ENCODE measurements at regions not wholly inside any gene's neighbourhood (a gene's known extent, or its start where the extent isn't known, plus 50 kb on each side); places are given as distances from the start of the nearest gene placed in this dataset.

DNA sequence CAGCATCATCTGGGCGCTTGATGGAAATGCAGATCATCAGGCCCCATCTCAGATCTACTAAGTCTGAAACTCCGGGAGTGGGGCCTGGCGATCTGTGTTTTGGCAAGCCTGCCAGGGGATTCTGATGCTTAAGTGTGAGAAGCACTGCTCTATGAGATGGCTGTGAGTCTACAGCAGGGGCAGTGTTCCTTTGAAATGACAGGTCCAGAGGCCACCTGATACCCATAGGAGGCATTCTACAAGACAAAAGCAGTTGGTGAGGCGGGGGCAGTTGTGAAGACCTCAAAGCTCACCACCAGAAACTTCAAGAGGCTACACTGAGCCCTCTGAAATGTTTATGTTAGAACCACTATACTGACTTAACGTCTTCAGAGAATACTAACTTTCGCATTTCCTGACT lies 86.9 kb upstream of the SPATA31D4 start:
- WGBS (ENCODE audit: insufficient coverage, low coverage, missing lambda C conversion rate) = 3% methylated on average over 5 of the region's 6 CpGs
- no peak overlapping the region for H3K4me3 ChIP-seq
- FAIRE-seq = no peak
- intact Hi-C loops (cut with micrococcal nuclease) (no loop called here), in situ Hi-C loops (cut with MboI) (no loop called here)
- no peaks in the 10 kb centered on the region for H3K9me3 ChIP-seq (replicated peaks; ENCODE audit: control insufficient read depth, insufficient read depth, low read depth, low read length)
- H3K79me2 ChIP-seq (ENCODE audit: control insufficient read depth, insufficient read depth, low read length) = no peaks in the 10 kb centered on the region
- H3K36me3 ChIP-seq (ENCODE audit: control insufficient read depth, insufficient read depth, low read length) = no peaks in the 10 kb centered on the region
- DNase-seq (ENCODE audit: extremely low read depth in 1 of 4, low spot score in 3 of 4) = no peak
- no peaks in the 10 kb centered on the region for H4K20me1 ChIP-seq (replicated peaks; ENCODE audit: control insufficient read depth, insufficient read depth, low read length)
- BruUV-seq (replicated peaks) = no TSS peak
- no peak overlapping the region for H3K4me2 ChIP-seq (ENCODE audit: insufficient read depth, low read length)
- no peaks in the 10 kb centered on the region for H3K4me1 ChIP-seq (replicated peaks in 1 of 2; ENCODE audit: control insufficient read depth in 2 of 2, insufficient read depth in 2 of 2, low read length in 2 of 2)
- ChIA-PET CTCF (ENCODE audit: low intra/inter-chr PET ratio) (no interaction called here), POLR2A (interaction anchor here (0.6 kb wide), 1 partner anchor 197 kb away, joined by 5 read pairs; no protein-coding TSS in a partner anchor)
- no peaks in the 10 kb centered on the region for H3K27me3 ChIP-seq (ENCODE audit: control insufficient read depth in 2 of 2, insufficient read depth in 2 of 2, low read length in 2 of 2)
- no peak overlapping the region for H2AFZ ChIP-seq (ENCODE audit: low read depth, low read length)
- no peak for ATAC-seq
- H3K27ac ChIP-seq (ENCODE audit: extremely low read depth, low read depth, low read length) = no peak overlapping the region
- no peaks in the 10 kb centered on the region for H3K9me1 ChIP-seq (ENCODE audit: control insufficient read depth, insufficient read depth, low read length)
- H3K9ac ChIP-seq (ENCODE audit: insufficient read depth in 1 of 2, low read depth in 2 of 2, low read length in 2 of 2) = no peak overlapping the region
- TF ChIP-seq, protein P1, sequence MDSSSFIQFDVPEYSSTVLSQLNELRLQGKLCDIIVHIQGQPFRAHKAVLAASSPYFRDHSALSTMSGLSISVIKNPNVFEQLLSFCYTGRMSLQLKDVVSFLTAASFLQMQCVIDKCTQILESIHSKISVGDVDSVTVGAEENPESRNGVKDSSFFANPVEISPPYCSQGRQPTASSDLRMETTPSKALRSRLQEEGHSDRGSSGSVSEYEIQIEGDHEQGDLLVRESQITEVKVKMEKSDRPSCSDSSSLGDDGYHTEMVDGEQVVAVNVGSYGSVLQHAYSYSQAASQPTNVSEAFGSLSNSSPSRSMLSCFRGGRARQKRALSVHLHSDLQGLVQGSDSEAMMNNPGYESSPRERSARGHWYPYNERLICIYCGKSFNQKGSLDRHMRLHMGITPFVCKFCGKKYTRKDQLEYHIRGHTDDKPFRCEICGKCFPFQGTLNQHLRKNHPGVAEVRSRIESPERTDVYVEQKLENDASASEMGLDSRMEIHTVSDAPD (CRISPR knock-in tag; IDR thresholded peaks at IDR 0.05) = no peak
- TF ChIP-seq, protein P2, sequence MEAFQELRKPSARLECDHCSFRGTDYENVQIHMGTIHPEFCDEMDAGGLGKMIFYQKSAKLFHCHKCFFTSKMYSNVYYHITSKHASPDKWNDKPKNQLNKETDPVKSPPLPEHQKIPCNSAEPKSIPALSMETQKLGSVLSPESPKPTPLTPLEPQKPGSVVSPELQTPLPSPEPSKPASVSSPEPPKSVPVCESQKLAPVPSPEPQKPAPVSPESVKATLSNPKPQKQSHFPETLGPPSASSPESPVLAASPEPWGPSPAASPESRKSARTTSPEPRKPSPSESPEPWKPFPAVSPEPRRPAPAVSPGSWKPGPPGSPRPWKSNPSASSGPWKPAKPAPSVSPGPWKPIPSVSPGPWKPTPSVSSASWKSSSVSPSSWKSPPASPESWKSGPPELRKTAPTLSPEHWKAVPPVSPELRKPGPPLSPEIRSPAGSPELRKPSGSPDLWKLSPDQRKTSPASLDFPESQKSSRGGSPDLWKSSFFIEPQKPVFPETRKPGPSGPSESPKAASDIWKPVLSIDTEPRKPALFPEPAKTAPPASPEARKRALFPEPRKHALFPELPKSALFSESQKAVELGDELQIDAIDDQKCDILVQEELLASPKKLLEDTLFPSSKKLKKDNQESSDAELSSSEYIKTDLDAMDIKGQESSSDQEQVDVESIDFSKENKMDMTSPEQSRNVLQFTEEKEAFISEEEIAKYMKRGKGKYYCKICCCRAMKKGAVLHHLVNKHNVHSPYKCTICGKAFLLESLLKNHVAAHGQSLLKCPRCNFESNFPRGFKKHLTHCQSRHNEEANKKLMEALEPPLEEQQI (IDR thresholded peaks at IDR 0.05) = no peak
- TF ChIP-seq HMG20A (CRISPR knock-in tag; conservative IDR thresholded peaks at IDR 0.05) (no peak), ZNF444 (CRISPR knock-in tag; IDR thresholded peaks at IDR 0.05) (no peak), KDM4B (IDR thresholded peaks at IDR 0.05; ENCODE audit: borderline replicate concordance in 2 of 2, low read depth in 1 of 2) (no peak), KLF1 (tag; IDR thresholded peaks at IDR 0.05) (no peak), CHD4 (IDR thresholded peaks at IDR 0.05; ENCODE audit: insufficient read depth, insufficient replicate concordance, low read depth, low read length, poor library complexity, severe bottlenecking) (no peak), MED1 (CRISPR knock-in tag; IDR thresholded peaks at IDR 0.05; ENCODE audit: borderline replicate concordance) (no peak), ZNF76 (CRISPR knock-in tag; IDR thresholded peaks at IDR 0.05; ENCODE audit: borderline replicate concordance) (no peak), ZNF12 (CRISPR knock-in tag; IDR thresholded peaks at IDR 0.05) (no peak), EP300 (IDR thresholded peaks at IDR 0.05; ENCODE audit: low read length) (no peak), PPARD (CRISPR knock-in tag; IDR thresholded peaks at IDR 0.05) (no peak), TEAD2 (tag; IDR thresholded peaks at IDR 0.05) (no peak)
- TF ChIP-seq, protein P3, sequence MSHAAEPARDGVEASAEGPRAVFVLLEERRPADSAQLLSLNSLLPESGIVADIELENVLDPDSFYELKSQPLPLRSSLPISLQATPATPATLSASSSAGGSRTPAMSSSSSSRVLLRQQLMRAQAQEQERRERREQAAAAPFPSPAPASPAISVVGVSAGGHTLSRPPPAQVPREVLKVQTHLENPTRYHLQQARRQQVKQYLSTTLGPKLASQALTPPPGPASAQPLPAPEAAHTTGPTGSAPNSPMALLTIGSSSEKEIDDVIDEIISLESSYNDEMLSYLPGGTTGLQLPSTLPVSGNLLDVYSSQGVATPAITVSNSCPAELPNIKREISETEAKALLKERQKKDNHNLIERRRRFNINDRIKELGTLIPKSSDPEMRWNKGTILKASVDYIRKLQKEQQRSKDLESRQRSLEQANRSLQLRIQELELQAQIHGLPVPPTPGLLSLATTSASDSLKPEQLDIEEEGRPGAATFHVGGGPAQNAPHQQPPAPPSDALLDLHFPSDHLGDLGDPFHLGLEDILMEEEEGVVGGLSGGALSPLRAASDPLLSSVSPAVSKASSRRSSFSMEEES (CRISPR knock-in tag; IDR thresholded peaks at IDR 0.05) = no peak
- TF ChIP-seq, protein P4, sequence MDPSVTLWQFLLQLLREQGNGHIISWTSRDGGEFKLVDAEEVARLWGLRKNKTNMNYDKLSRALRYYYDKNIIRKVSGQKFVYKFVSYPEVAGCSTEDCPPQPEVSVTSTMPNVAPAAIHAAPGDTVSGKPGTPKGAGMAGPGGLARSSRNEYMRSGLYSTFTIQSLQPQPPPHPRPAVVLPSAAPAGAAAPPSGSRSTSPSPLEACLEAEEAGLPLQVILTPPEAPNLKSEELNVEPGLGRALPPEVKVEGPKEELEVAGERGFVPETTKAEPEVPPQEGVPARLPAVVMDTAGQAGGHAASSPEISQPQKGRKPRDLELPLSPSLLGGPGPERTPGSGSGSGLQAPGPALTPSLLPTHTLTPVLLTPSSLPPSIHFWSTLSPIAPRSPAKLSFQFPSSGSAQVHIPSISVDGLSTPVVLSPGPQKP (CRISPR knock-in tag; IDR thresholded peaks at IDR 0.05) = no peak

Measured in K562 (cell line).